Stimulated activated CD8-positive, alpha-beta memory T cell treated with anti-CD3 and anti-CD28 coated beads, Interleukin-4, amount 100 ng/mL, for 48 hours (primary cell): ENCODE measurements at regions not wholly inside any gene's neighbourhood (a gene's known extent, or its start where the extent isn't known, plus 50 kb on each side); places are given as distances from the start of the nearest gene placed in this dataset.

Source experiments
- DNase-seq: peaks from one replicate; pipeline ENCODE4 v3.0.0-alpha.2; 2020

DNA sequence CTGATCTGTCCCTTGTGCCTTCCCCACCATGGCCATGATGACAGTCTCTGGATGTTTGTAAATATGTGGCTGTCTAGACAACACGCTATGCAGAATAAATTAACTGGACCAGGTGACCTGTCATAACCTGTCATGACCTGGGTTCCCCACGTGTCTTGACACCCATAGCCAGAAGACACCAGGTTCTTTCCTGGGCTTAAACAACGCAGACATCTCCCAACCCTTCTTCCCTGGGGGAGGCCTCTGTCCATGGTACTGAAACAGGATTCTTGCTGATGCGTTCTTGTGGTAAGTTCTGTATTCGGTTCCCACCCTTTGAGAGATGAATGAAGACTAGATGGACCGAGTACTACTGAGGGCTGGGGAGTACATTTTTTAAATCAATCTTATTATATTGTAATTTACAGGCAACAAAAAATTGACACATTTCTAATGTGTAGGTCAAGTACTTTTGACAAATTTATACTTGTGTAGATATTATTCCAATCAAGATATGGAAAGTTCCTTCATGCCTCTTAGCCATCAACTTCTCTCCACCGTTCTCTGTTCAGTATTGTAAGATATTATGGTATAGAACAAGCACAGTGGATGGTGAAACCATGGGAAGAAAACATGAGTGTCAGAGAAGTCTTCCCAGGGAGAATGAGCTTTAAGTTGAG, 738.8 kb downstream of the PTPRU start:
- DNase-seq, result no peak

DNA sequence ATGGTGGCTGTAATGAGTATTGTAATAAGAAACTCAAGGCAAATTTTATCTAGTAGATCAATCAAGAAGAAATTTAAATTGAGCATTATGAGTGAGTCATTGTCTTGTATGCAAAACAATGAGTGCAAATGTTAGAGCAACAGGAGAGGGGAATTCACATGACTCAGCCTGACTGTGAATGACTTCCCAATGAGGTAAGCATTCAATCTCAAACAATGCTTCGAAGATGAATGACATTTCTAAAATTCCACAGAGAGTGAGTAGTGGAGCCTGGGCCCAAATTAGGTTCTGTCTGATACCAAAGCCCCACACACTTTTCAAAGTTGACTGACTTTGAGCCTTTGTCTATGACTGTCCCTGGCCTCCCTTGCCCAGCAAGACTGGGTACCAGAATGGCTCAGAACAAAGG, 738.0 kb downstream of the PTPRU start:
- DNase-seq, result no peak

GRCh38 chr1:29973406-29973805, 737.1 kb downstream of the PTPRU start:
- DNase-seq, result no peak

DNA sequence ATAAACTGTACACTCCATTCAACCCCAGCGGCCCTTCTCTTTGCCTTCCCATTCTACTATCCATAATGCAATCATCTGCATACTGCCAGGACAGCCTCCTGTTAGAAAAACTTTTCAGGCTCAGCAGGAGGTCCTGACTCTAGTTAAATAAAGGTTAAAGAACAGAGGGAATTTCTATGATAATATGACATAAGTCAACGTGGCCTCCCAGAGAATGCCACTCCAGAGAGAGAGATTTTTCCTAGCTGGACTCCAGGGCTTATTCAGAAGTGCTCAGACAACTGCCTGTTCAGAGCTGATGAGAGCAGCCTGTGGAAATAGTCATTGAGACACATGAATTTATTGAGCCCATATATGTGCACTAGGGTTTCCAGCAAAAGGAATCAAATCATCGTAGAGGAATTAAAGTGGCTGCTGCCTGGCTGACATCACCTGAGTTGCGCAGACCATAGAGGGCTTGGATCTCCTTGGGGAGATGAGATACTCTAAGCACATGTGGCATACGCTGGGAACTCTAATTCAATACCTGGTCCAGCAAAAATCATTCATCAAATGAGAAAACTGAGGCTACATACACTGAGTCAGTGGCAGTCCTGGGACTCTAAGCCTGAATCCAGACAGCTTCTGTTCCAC, 736.2 kb downstream of the PTPRU start:
- DNase-seq, result no peak

DNA sequence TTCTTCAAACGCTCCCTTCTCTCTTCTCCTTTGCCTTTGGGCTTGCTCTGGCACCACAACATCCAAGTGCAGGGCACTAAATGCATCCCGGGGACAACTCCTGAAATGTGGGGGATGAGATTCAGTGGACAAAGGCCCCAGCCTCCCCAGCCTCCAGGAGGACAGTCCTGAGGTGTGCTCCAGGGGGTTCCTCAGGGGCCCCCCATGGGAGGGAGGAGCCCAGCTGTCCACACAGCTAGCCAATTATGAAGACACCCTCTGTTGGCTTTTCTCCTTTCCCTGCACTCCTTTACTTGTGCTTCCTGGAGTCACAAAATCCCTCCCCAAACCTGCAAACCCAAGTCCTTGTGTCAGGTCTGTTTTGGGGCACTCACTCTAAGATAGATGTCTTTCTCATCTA, 735.4 kb downstream of the PTPRU start:
- no peak for DNase-seq

DNA sequence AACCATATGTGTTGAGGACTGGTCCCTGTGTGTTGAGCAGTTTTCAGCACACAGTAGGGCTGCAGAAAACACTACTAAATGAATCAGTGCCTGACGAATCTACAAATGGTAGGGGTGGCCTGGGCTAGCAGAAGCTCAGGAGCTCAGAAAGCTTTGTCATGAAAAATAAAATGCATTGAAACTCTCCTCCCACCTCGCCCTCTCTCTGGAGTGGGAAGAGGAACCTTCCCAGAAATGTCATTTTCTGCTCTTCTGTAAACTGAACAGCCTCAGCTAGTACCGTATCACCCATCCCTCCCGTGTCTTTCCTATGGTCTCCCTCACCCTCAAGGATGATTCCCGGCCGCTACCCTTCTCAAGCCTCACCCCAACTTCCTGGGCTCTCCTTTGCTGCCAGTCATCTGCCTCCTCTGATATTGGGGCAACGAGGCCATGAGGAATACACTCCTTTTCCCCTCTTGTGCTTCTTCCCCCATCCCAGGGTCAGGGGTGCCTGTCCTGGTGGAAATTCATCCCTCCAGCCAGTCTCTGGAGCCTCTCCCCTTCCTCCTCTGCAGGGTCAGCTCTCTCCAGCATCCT, 734.5 kb downstream of the PTPRU start:
- no peak for DNase-seq

DNA sequence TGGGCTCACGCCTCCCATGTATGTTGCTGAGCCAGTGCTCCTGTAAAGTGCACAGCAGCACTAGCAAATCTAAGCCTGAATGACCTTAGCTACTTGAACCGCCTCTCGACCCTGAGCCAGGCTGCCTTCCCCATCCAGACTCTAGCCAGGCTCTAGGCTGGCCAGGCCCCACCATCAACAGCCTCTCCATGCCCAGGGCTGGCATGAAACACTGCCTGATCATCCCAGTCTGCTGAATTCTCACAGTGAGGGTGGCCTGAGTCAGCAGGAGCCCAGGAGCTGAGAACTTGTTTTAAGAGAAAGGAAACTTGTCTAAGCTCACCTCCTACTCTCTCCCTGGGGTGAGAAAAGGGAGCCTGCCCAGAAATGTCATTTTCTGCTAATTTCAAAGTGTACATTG, 733.3 kb downstream of the PTPRU start:
- DNase-seq, result no peak

- no peak for DNase-seq
Measured at GRCh38 chr1:29967261-29967660, 730.9 kb downstream of the PTPRU start.

DNA sequence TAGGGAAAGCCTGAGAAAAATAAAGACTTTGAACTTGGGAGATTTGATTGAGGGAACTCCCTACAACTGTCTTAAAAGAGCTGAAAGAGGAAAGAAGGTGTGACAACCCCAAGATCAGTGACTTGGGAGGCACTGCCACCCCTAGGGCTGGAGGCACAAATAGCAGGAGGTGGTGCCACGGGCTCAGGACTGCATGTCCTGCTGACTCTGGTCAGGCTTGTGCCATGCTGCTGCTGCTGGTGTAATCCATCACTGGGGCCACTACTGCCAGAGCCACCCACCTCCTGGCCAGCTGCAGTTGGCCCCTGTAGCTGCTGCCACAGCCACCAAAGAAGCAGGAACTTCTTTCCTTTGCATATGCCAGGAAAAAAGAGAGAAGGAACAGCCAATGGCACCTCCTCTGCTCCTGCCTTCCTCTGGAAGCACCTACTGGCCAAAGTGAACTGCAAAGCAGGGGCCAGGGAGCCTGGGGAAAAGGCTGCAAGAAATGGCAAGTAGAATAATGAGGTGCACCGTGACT, 730.3 kb downstream of the PTPRU start:
- no peak for DNase-seq

- DNase-seq, result no peak
Measured at GRCh38 chr1:29964718-29965533, 728.6 kb downstream of the PTPRU start.

DNA sequence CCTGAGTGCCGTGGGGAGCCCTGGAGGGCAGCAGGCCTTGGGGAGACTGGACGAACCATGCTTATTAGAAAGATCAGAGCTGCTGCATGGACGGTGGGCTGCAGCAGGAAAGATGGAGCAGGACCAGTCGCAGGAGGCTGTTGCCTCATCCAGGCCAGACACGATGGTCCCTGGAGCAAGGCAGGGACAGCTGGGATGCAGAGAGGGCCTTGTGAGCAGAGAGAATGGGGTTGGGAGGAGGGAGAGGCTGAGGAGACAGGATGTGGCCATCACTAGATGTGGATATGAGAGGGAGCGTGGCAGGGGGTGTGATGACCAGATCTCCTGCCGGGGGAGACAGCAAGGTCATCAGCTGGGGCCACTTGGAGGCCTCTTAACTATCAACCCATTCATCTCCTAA, 727.6 kb downstream of the PTPRU start:
- DNase-seq, result no peak

DNA sequence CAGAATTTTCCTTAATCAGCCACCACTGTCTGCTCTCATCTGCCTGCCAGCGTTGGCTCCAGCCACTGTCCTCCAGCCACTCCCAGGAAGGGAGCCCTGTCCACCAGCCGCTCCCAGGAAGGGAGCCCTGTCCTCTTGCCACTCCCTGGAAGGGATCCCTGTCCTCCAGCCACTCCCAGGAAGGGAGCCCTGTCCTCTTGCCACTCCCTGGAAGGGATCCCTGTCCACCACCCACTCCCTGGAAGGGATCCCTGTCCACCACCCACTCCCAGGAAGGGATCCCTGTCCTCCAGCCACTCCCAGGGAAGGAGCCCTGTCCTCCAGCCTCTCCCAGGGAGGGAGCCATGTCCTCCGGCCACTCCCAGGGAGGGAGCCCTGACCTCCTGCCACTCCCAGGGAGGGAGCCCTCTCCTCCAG, 726.5 kb downstream of the PTPRU start:
- no peak for DNase-seq

DNA sequence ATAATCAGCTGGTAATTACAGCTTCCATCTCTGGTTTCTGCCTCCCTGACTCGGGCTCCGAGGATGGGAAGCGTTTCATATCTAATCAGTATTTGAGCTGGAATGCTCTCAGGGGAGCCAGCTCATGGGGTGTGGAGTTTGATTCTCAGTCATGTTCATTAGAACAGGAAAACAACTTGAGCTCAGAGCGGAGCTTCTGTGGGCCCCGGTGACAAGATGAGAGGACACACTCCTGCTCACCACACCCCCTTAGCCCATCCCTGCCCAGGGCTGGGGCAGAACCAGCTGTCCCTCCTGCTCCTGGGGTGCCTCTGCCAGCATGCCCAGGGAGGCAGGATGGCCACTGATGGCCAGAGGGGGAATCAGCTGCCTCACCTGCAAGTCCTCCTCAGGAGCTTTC, 726.0 kb downstream of the PTPRU start:
- no peak for DNase-seq

GRCh38 chr1:29961293-29962059, 725.2 kb downstream of the PTPRU start:
- no peak for DNase-seq

DNA sequence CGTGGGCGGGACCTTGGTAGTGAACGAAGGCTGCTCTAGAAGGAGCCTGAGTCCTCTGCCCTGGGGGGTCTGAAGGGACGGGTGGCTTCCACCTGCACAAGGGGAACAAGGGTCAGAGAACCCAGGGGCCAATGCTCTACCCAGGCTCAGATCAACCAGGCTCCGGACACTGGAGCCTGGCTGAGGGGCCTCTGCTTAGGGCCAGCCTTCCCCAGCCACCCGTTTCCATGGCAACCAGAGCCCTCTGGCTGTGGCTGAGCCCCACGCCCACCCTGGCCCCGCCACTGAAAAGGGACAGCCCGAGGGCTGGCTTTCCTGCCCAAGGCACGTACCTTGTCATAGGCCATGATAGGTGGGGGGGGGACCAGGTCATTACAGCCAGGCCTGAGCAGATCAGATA, 724.6 kb downstream of the PTPRU start:
- DNase-seq, result no peak

GRCh38 chr1:29960156-29960755, 723.9 kb downstream of the PTPRU start:
- DNase-seq, result no peak

- DNase-seq, result no peak
Measured at GRCh38 chr1:29959356-29959755, 723.0 kb downstream of the PTPRU start.

- DNase-seq, result no peak
Measured at GRCh38 chr1:29958271-29958670, 721.9 kb downstream of the PTPRU start.

GRCh38 chr1:29956349-29957030, 720.2 kb downstream of the PTPRU start:
- no peak for DNase-seq

- no peak for DNase-seq
Measured at GRCh38 chr1:29954591-29954990, 718.3 kb downstream of the PTPRU start.

DNA sequence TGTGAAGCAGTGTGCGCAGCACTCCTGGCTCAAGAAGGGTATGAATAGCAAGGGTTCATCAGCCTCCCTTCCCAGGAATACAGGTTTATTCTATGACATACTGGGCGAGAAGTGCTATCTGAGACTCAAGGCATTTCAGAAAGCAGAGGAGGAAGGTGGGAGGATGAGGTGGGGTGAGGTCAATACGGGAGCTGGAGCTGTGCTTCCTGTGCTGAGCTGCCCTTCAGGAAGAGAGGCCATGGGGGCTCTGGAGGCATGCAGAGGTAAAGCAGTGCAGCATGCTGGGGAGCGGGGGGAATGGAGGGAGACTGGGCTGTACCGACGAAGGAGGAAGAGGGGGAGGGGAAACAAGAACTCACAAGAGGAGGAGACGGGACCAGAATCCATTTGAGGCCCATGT, 717.6 kb downstream of the PTPRU start:
- DNase-seq, result no peak

GRCh38 chr1:29949676-29950075, 713.4 kb downstream of the PTPRU start:
- DNase-seq, result no peak
